ENCODE measurements at regions not wholly inside any gene's neighbourhood (a gene's known extent, or its start where the extent isn't known, plus 50 kb on each side); places are given as distances from the start of the nearest gene placed in this dataset.

GRCh38 chr1:222921945-222922344 is 107.1 kb downstream of the DISP1 start:
- TF ChIP-seq CTCF (conservative IDR thresholded peaks at IDR 0.05) (no peak), ZFX (IDR thresholded peaks at IDR 0.05) (no peak)
